Sigmoid colon (tissue), 4 donors: ENCODE measurements at regions not wholly inside any gene's neighbourhood (a gene's known extent, or its start where the extent isn't known, plus 50 kb on each side); places are given as distances from the start of the nearest gene placed in this dataset.

Source experiments
- EP300 ChIP-seq, 4 donors: sonication (generic); formaldehyde crosslinking; IDR thresholded peaks; one replicate each; pipeline ENCODE4 v1.6.1; 2017; ENCODE audit warnings: antibody characterized with exemption in 4 of 4
- POLR2AphosphoS5 ChIP-seq, 4 donors: sonication (generic); formaldehyde crosslinking; IDR thresholded peaks; one replicate each; pipeline ENCODE4 v1.6.1; 2017; ENCODE audit warnings: antibody characterized with exemption in 4 of 4
- TF ChIP-seq, protein P1 (sequence below), 4 experiments: fragments of 450-650 bp in 3 of 4; fragments of 200-600 bp in 1 of 4; IDR thresholded peaks; one replicate each; pipeline ENCODE4 v1.5.1; 2016 to 2019; ENCODE audit warnings: antibody characterized with exemption in 4 of 4, mild to moderate bottlenecking in 3 of 4, moderate library complexity in 2 of 4

DNA sequence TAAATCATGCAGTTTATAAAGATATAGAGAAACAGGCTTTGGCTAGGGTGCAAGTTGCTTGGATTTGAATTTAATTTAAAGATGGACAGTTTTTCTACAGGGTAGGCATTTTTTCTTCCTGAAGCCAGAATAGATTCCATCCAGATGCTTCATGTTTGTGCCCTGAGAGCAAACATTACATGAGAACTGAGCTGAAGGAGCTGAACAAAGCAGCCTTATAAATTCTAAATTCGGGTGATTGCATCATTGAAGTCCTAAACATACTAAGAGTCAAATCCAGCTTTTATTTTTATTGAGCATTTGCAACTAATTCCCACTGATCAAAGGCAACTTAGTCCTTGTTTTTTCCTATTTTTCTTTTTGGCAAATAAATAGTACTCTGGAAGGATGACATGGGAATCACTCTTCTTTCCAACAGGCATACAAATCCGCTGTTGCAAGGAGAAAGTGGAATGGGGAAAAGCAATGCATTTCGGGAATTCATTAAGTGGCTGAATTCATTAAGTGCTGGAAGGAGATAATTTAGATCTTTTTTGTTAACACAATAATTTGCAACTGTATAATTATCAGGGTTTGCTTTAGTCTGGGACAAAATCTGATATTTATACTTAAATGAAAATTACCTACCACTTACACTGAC, 828.0 kb downstream of the SLC4A3 start:
- TF ChIP-seq, protein P1, sequence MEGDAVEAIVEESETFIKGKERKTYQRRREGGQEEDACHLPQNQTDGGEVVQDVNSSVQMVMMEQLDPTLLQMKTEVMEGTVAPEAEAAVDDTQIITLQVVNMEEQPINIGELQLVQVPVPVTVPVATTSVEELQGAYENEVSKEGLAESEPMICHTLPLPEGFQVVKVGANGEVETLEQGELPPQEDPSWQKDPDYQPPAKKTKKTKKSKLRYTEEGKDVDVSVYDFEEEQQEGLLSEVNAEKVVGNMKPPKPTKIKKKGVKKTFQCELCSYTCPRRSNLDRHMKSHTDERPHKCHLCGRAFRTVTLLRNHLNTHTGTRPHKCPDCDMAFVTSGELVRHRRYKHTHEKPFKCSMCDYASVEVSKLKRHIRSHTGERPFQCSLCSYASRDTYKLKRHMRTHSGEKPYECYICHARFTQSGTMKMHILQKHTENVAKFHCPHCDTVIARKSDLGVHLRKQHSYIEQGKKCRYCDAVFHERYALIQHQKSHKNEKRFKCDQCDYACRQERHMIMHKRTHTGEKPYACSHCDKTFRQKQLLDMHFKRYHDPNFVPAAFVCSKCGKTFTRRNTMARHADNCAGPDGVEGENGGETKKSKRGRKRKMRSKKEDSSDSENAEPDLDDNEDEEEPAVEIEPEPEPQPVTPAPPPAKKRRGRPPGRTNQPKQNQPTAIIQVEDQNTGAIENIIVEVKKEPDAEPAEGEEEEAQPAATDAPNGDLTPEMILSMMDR (IDR thresholded peaks at IDR 0.05): no peak
- TF ChIP-seq POLR2AphosphoS5 (IDR thresholded peaks at IDR 0.05): no peak
- no peak for TF ChIP-seq EP300 (IDR thresholded peaks at IDR 0.05)
